ENCODE measurements at regions not wholly inside any gene's neighbourhood (a gene's known extent, or its start where the extent isn't known, plus 50 kb on each side); places are given as distances from the start of the nearest gene placed in this dataset.

GRCh38 chr16:85549766-85550421 lies 63.2 kb upstream of the GSE1 start:
- no peak for TF ChIP-seq CTCF (IDR thresholded peaks at IDR 0.05; ENCODE audit: borderline replicate concordance, insufficient read depth, low read depth, low read length)

GRCh38 chr16:85550422-85550864 lies 62.7 kb upstream of the GSE1 start:
- H3K4me3 ChIP-seq (ENCODE audit: low read depth, low read length), result no peak overlapping the region
- no peak for TF ChIP-seq CTCF (IDR thresholded peaks at IDR 0.05; ENCODE audit: borderline replicate concordance, insufficient read depth, low read depth, low read length)

More at GRCh38 chr16:85549766-85550421, 63.2 kb upstream of the GSE1 start:
- no peak overlapping the region for H3K4me3 ChIP-seq (ENCODE audit: low read depth, low read length)

- no peak for TF ChIP-seq CTCF (IDR thresholded peaks at IDR 0.05; ENCODE audit: borderline replicate concordance, insufficient read depth, low read depth, low read length)
- no peak overlapping the region for H3K4me3 ChIP-seq (ENCODE audit: low read depth, low read length)
Observed at GRCh38 chr16:85550953-85551924, 61.9 kb upstream of the GSE1 start.

- peak overlapping the region; percentile 61 for H3K4me3 ChIP-seq (ENCODE audit: low read depth, low read length)
- no peak for TF ChIP-seq CTCF (IDR thresholded peaks at IDR 0.05; ENCODE audit: borderline replicate concordance, insufficient read depth, low read depth, low read length)
Observed at GRCh38 chr16:85552980-85553435, 60.1 kb upstream of the GSE1 start.

GRCh38 chr16:85553436-85554113 lies 59.5 kb upstream of the GSE1 start:
- H3K4me3 ChIP-seq (ENCODE audit: low read depth, low read length), result peak overlapping the region; percentile 61
- TF ChIP-seq CTCF (IDR thresholded peaks at IDR 0.05; ENCODE audit: borderline replicate concordance, insufficient read depth, low read depth, low read length), result no peak

- no peak for TF ChIP-seq CTCF (IDR thresholded peaks at IDR 0.05; ENCODE audit: borderline replicate concordance, insufficient read depth, low read depth, low read length)
- H3K4me3 ChIP-seq (ENCODE audit: low read depth, low read length), result peak overlapping the region; percentile 86
Observed at GRCh38 chr16:85554114-85554888, 58.8 kb upstream of the GSE1 start.

All from GM12875 (cell line).